ENCODE measurements at regions not wholly inside any gene's neighbourhood (a gene's known extent, or its start where the extent isn't known, plus 50 kb on each side); places are given as distances from the start of the nearest gene placed in this dataset.
"Not testable (repeated sequence)": the region's sequence is repeated elsewhere in the genome, so short reads cannot be mapped to it uniquely, and the experiment has no call there.

DNA sequence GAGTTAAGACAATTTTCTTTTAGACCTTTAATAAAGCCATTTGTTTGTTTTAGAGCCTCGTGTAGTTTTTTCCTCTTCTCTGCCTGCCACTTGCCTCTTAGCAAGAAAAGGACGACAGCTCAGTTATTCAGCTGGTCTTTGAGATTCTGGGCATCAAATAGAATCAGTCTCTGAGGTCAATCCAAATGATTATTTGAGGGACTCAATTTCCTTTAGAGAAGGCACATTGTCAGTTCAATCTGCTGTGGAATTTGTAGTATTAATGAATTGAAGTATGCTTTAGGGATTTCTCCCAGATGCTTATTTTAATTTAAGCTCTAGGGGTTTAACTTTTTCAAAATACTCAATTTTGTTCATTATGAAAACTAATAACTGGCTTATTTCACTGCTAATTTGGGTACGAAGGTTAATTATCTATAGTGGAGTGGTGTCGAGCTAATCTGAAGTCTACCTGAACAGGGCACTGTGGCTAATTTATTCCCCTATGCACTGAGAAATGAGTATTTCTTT is 841.2 kb upstream of the AUTS2 start:
- no peak for DNase-seq (ENCODE audit: low read depth)

DNA sequence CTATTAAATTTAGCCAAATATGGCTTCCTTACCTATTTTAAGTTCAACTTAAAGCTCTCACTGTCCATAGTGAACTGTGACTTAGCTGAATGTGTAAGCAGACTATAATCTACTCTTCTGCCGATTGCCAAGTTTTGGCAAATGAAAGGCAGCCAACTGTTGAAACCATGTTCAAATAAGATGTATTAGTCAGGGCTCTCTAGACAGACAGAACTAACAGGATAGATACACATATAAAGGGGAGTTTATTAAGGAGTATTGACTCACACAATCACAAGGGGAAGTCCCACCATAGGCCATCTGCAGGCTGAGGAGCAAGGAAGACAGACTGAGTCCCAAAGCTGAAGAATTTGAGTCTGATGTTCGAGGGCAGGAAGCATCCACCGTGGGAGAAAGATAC is 837.7 kb upstream of the AUTS2 start:
- no peak for DNase-seq (ENCODE audit: low read depth)

DNA sequence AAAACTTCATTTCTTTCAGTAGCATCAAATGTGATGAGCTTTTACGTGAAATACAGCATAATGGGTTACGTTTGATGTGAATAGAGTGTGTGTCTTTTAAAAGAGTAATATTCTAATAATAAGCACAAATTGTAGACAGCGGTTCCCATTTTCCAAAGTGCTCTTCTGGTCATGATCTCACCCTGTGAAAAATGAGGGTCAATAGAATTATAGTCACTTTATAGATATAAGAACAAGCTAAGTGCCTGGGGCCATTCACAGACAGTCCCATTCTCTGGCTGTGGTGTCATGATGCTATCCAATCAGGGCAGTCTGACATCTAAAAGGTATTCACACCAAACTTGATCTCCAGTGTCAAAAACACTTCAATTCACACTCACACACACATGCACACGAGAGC is 830.8 kb upstream of the AUTS2 start:
- no peak for DNase-seq (ENCODE audit: low read depth)

DNA sequence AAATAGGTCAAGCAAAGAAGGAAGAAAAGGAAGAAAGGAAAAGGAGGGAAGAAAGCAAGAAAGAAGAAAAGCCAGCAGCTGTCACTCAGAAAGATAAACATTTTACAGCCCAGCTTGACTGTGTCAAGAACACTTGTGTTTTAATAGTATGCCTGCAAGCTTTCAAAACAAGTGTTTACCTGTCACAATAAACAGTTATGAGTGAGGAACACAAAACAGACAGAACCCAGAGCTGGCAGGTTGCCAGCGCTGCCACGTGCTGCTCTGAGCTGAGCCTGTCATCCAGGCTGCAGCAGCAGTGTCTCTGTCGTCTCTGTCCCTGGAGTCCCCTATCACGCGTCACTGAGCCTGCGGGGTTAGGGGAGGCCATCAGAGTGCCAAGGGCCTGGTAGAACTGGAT is 827.6 kb upstream of the AUTS2 start:
- DNase-seq (ENCODE audit: low read depth) = no peak

DNA sequence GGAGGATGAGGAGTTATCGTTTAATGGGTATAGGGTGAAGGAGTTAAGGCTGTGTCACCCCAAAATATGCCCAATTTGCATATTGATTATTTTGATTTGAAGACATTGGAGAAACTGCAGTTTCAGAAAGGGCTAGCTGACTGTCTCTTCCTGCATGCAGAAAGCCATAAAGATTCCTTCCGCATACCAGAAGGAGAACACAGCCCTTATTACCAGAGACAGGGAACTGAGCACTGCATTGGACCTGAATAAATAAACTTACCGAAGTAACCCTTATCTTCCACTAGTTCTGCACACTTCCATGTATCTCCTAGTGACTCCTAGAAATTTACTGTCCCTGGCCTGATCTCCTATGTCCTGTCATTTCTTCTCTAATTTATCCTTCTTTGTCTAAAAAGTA is 821.9 kb upstream of the AUTS2 start:
- DNase-seq (ENCODE audit: low read depth) = no peak

DNA sequence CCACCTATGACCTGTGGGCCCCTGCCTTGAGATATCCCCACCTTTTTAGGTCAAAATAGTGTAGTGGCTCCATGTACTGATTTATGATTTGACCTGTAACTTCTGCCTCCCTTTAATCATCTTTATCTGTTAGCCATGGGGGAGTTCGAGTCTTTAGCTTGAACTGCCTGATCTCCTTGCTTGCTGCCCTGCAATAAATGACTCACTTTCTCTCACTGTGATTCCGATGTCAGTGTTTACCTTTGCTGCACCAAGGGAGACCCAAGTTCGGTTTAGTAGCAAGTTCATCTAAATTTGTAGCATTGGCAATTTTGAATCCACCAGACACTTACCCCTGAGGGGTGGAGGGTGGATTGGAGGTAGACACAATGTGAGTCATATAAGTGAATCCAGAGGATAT is 814.6 kb upstream of the AUTS2 start:
- DNase-seq (ENCODE audit: low read depth) = no peak

DNA sequence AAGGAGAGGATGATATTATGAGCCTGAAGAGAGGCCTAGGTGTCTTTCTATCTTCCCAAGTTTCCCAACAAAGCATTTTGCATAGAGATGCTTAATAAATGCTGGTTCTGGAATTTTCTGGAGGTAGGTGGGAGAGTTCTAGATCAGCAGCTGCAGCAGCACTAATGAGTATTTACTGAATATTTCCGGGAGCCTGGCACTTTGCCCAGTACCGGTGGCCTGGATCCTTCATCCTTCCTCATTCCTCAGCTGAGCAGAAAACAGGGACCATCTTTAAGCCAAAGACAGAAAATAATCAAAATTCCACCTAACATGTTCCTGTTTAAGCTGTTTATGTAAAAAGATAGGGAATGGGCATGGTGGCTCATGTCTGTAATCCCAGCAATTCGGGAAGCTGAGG is 813.2 kb upstream of the AUTS2 start:
- no peak for DNase-seq (ENCODE audit: low read depth)

DNA sequence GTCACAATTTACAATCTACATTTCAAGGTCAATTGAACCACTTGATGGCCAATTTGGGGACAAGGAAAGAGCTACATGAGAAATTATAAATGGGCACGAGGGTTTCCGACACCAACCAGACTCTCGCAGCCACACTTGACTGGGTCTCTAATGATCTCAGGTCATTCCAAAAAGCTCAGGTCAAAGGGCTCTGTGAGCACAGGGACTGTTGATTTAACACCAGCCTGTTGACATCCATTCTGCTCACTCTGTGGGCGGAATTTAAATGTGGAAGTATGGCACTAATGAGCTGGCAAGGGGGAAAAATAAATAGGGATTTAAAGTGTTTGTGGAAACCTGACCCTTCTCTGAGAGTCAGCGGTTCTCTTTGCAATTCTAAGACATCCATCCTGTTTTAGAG is 810.7 kb upstream of the AUTS2 start:
- DNase-seq (ENCODE audit: low read depth) = no peak

DNA sequence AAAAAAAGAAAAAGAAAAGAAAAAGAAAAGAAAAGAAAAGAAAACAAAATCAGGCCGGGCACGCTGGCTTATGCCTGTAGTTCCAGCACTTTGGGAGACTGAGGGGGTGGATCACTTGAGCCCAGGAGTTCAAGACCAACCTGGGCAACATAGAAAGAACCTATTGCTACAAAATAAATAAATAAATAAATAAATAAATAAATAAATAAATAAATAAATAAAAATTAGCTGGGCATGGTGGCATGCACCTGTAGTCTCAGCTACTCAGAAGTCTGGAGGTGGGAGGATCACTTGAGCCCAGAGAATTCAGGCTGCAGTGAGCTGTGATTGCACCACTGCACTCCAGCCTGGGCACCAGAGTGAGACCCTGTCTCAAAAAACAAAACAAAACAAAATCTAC is 809.7 kb upstream of the AUTS2 start:
- DNase-seq (ENCODE audit: low read depth) = not testable (repeated sequence)

DNA sequence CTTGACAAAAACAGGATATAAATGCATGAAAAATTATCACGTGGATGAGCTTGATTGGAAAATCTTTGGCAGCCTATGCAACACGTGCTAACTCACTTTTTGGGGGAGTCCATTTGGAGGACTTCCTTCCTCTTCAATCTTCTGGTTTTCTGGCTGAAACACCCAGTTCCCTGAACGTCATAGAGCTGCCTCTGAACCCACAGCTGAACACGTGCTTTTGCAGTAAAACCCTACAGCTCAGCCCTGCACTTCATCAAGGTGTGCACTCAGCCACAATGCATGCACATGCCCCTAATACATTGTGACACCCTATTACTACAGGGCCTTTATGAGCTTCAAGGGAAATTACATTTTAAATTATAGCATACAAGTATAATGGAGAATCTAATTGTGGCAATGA is 808.7 kb upstream of the AUTS2 start:
- no peak for DNase-seq (ENCODE audit: low read depth)

DNA sequence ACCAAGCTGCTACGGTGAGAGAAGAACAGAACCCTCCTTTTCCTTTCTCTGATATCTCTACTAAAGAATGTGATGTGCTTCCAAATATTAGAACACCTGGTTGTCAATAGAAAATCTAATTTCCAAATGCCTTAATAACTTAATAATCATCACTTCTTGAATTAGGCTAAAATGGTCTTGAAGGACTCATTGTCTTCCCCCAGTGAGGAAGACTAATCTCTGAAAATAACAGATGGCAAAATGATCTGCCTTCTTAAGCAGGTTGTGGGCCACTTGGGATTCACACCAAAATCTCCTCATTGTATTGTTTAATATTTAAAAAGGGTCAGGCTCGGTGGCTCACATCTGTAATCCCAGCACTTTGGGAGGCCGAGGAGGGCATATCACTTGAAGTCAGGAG is 805.9 kb upstream of the AUTS2 start:
- DNase-seq (ENCODE audit: low read depth) = no peak

DNA sequence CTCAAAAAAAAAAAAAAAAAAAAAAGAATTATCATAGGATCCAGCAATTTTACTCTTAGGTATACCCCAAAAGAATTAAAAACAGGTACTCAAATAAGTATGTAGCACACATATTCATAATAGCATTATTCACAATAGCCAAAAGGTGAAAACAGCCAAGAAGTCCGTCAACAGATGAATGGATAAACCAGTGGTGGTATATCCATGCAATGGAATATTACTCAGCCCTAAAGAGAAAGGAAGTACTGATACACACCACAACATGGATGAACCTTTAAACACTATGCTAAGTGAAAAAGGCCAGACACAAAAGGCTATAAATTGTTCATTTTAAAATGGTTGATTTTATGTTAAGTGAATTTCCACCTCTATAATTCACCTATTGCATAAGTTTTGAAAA is 804.8 kb upstream of the AUTS2 start:
- DNase-seq (ENCODE audit: low read depth) = no peak

DNA sequence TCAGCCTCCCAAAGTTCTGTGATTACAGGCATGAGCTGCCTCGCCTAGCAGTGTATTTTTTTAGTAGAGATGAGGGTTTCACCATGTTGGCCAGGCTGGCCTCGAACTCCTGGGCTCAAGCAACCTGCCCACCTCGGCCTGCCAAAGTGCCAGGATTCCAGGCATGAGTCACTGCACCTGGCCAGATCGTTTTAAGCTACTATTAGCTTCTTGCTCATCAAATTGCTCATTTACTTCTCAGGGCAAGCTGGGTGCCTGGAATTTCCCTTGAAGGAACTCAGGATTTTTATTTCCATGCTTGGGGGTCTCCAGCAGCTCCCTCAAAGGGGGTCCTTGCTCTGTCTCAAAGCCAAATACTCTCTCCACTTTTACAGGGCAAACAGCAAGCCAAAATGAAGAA is 798.0 kb upstream of the AUTS2 start:
- no peak for DNase-seq (ENCODE audit: low read depth)

DNA sequence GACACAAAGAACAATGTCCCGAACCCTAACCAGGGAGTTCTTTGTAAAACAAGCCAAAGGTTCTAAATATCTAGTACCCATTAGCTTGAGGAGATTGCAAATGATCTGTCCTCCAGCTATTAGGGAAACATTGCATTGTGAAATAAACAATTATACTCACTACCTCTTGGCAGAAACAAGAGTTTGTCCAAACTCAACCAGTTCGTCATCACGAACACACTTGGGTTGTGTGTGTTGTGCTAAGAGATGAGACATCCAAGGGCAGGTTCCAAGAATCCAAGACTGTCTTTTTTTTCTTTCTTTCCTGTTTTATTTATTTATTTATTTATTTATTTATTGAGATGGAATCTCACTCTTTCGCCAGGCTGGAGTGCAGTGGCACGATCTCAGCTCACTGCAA is 793.1 kb upstream of the AUTS2 start:
- DNase-seq (ENCODE audit: low read depth) = no peak

DNA sequence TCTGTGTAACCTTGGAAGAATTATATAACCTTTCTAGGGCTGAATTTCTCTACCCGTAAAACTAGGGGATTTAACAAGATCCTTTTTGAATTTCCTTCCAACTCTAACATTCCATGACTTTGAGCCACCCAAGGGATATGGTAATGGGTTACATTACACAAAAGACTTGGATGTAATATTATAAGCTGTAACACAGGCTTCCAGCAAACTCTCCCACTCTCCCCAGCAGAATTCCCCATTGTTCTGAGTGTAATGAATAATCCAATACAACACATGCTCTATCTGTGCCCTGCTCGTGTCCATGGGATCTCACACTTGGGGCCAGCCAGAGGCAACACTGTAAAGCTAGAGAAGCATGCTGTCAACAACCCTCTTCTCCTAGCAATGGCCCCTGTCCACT is 790.6 kb upstream of the AUTS2 start:
- no peak for DNase-seq (ENCODE audit: low read depth)

DNA sequence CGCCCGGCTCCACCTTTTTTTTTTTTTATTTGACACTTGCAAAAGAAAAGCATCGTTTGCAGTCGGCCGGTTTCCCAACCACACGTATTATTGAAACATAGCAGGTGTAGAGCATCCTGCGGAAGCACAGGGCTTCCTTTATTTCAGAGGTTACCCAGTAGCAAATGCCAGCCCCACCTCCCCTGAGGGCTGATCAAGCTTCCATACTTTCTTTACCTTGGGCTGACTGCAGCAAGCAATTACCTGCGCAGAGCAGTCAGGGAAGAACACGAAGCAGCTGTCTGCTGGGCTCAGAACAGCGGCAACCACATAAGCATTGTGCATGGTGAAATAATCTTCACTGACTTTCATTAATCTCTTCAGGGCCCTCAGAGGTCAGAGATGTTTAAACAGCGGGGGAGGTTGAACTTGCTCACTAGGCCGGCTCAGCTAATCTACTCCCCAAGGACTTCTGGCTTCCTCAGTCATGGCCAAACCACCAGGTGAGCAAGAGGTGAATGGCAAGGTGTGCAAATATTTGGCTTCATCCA is 784.7 kb upstream of the AUTS2 start:
- DNase-seq (ENCODE audit: low read depth) = no peak

DNA sequence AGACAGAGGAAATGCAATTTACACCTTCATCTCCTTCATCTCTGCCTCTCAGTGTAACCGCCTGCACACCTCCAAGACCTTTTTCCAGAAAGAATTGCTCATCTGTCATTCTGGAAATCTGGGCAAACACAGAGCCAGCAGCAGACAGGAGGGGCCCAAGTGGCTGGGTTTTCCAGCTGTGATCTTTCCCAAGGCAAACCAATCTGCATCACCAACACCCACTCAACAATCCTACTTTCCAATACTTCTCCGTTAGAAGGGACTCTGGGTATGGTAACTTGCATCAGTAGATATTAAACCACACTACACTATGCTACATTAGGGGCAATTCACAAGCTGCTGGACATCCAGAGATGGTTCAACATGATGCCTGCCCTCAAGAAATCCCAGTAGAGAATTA is 781.8 kb upstream of the AUTS2 start:
- DNase-seq (ENCODE audit: low read depth) = no peak

DNA sequence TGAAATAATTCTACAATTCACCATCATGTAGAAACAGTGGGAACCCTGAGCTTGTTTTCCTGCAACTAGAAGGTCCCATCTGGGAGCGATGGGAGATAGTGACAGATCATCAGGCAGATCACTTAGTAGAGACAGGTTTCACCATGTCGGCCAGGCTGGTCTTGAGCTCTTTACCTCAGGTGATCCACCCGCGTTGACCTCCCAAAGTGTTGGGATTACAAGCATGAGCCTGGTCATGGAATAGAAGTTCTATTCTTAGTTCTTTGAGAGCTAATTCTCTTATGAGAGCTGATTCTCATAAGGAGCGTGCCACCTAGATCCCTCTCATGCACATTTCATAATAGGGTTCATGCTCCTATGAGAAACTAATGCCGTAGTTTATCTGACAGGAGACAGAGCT is 778.0 kb upstream of the AUTS2 start:
- DNase-seq (ENCODE audit: low read depth) = no peak

DNA sequence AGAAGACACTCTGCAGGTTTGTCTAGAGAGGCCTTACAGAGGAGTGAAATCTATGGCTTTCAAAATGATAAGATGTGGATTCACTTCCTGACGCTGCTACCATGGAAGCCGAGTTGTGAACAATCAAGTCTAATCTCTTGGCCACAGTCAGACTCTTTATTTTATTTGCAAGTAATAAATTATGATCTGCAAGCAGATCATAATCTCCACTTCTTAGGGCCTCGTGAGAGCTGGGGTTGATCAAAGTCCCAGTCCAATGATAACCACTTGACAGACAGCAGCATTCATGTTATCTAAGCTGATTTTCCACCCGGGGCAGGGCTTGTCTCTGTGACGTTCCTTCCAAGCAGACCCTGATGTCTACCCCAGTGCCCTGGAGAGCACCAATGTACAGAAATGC is 776.4 kb upstream of the AUTS2 start:
- no peak for DNase-seq (ENCODE audit: low read depth)

DNA sequence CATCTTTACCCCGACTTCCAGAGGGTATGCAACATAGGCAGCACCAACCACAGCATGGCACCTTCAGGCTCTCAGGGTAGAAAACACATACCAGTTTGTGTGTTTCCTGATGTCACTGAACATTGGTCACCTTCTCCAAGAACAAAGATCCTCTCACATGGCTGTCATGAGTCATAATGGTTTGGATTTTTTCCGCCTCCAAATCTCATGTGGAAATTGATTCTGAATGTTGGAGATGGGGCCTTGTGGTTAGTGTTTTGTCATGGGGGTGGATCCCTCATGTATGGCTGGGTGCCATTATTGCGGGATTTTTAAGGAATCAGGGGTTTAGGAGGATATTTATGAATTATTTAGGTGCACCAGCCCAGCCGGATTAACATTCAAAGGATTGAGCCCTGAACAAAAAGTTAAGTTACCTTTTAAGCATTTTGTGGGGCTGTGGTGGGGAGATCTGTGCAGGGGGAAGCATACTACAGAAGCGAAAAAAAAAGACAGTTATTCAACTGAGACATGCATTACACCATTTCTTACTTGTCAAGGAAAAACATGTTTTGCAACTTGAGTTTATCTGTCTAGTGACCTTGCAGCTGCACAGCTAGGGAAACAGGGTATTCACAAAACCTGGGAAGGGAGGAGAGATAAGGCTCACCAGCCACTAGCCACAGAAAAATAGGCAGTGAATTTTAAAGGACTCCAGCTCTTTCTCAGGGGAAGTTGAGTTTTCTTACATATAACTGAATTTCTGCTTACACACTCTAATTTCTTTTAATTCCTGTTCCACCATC is 774.1 kb upstream of the AUTS2 start:
- no peak for DNase-seq (ENCODE audit: low read depth)

DNA sequence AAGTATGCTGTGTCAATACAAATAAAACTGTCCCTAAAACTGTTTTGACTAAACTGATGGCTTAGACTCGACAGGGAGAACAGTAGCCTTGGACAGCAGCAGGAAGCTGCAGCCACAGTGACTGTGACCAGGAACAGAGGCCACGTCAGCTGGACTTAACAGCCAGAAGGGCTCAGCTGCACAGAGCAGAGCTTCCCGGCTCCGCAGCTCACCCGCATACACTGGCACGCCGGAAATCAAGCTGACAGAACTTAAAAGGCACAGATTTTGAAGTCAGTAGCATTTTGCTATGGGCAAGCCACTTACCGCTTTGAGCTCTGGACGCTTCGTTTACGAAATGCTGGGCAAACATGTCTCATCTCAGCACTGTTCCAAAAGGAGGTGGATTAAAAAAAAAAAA is 769.7 kb upstream of the AUTS2 start:
- no peak for DNase-seq (ENCODE audit: low read depth)

DNA sequence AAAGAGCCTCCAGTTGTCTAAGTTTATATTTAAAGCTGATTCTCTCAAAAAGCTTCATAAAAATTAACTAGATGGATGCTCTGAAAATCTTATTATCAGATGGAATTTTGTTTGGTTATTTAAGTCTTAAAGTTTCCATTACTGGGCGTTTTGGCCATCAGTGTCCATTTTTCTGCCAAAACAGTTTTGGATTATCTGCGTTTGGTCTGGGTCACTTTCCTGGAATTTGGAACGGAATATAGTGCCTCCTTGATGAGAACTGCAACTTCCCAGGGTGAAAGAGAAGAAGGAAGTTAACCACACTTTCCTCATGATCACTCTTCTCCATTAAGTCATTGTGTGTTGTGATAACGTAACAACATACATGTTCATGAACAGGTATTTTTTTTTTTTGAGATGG is 764.9 kb upstream of the AUTS2 start:
- DNase-seq (ENCODE audit: low read depth) = no peak

DNA sequence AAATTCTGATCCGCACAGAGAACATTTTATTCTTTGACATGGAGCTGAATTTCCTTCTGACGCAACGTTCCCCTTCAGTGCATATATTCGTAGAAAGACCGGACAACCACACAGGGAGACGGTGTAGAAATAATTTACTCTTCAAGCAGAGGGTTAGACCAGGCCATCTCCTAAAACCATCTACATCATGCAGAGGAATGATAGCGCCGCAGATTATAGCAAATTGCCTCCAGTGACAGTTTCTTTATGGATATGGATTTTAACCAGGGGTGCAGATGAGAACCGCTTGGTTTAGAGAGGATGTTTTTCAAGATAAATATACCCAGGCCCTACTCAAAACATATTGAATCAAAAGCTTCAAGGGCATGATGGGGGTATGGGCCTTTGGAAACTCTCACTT is 759.3 kb upstream of the AUTS2 start:
- no peak for DNase-seq (ENCODE audit: low read depth)

DNA sequence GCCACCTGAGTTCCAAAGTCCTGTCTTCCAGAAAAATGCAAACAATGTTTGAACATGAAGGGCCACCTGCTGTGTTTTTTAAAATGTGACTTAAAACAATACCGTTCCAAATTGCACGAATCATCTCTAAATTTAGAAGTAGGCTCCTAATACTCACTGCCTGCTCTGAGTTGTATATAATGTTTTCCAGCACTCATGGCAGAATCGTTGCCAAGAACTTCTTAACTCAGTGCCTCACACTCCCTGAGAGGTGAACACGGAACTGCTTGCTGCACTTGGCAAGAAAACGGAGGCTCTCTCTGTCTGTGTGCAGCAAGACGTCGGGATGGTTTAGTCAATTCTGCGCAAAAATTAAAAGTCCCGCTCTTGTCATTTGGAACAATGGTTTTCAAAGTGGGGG is 757.3 kb upstream of the AUTS2 start:
- no peak for DNase-seq (ENCODE audit: low read depth)
